Activated naive CD4-positive, alpha-beta T cell treated with anti-CD3 and anti-CD28 coated beads for 36 hours (primary cell): ENCODE measurements at regions not wholly inside any gene's neighbourhood (a gene's known extent, or its start where the extent isn't known, plus 50 kb on each side); places are given as distances from the start of the nearest gene placed in this dataset.

Source experiments
- CTCF ChIA-PET: fragments of 350-600 bp; sonication (Branson Sonifier 250); formaldehyde crosslinking; loops from one replicate; lab custom pipeline; 2021; ENCODE audit warnings: antibody characterized with exemption; lab: Charles Lee
- DNase-seq: peaks from one replicate; pipeline ENCODE4 v3.0.0-alpha.2; 2020
- H3K27ac Mint-ChIP-seq: one replicate; pipeline ENCODE4 v1.8.0; 2021; ENCODE audit warnings: mild to moderate bottlenecking, mixed read lengths
- H3K27me3 Mint-ChIP-seq: one replicate; pipeline ENCODE4 v1.8.0; 2021; ENCODE audit warnings: low read depth, mixed read lengths
- H3K36me3 Mint-ChIP-seq: one replicate; pipeline ENCODE4 v1.8.0; 2021; ENCODE audit warnings: low read depth, mixed read lengths
- H3K4me1 Mint-ChIP-seq: one replicate; pipeline ENCODE4 v1.8.0; 2021; ENCODE audit warnings: low read depth, mixed read lengths
- H3K4me3 Mint-ChIP-seq: one replicate; pipeline ENCODE4 v1.8.0; 2021; ENCODE audit warnings: mild to moderate bottlenecking, moderate library complexity, mixed read lengths
- H3K9me3 Mint-ChIP-seq: one replicate; pipeline ENCODE4 v1.8.0; 2021; ENCODE audit warnings: mixed read lengths
- intact Hi-C: fragments of 100-400 bp; cut with micrococcal nuclease; formaldehyde crosslinking; loops from one replicate; pipeline ENCODE4 v1.15.1; 2023

- CTCF ChIA-PET = no interaction called here
Observed at GRCh38 chr14:25622763-25623162, 572.8 kb upstream of the STXBP6 start.

GRCh38 chr14:25620515-25620914 lies 570.6 kb upstream of the STXBP6 start:
- Mint-ChIP-seq H3K4me3 (no peak overlapping the region), H3K27me3 (no peaks in the 10 kb centered on the region), H3K36me3 (no peaks in the 10 kb centered on the region), H3K27ac (no peak overlapping the region), H3K9me3 (peaks cover 6% of the 10 kb centered on the region), H3K4me1 (no peaks in the 10 kb centered on the region)
- CTCF ChIA-PET = no interaction called here
- no peak for DNase-seq
- intact Hi-C loops = no loop called here

More at GRCh38 chr14:25622763-25623162, 572.8 kb upstream of the STXBP6 start:
- intact Hi-C loops = no loop called here
- no peak for DNase-seq
- Mint-ChIP-seq H3K4me3 (no peak overlapping the region), H3K27ac (no peak overlapping the region), H3K36me3 (no peaks in the 10 kb centered on the region), H3K4me1 (no peaks in the 10 kb centered on the region), H3K9me3 (peaks cover 4% of the 10 kb centered on the region), H3K27me3 (no peaks in the 10 kb centered on the region)

GRCh38 chr14:25615174-25615573 lies 565.2 kb upstream of the STXBP6 start:
- no peak overlapping the region for H3K4me3 Mint-ChIP-seq
- CTCF ChIA-PET = no interaction called here

GRCh38 chr14:25607192-25607591 lies 557.2 kb upstream of the STXBP6 start:
- CTCF ChIA-PET = no interaction called here
- intact Hi-C loops = no loop called here
- H3K4me3 Mint-ChIP-seq = no peak overlapping the region
- no peaks in the 10 kb centered on the region for H3K4me1 Mint-ChIP-seq
- no peaks in the 10 kb centered on the region for H3K27me3 Mint-ChIP-seq
- H3K36me3 Mint-ChIP-seq = no peaks in the 10 kb centered on the region
- no peak for DNase-seq
- H3K9me3 Mint-ChIP-seq = peaks cover 19% of the 10 kb centered on the region
- H3K27ac Mint-ChIP-seq = no peak overlapping the region

More at GRCh38 chr14:25615174-25615573, 565.2 kb upstream of the STXBP6 start:
- Mint-ChIP-seq H3K9me3 (peaks cover 12% of the 10 kb centered on the region), H3K36me3 (no peaks in the 10 kb centered on the region), H3K27ac (no peak overlapping the region), H3K27me3 (no peaks in the 10 kb centered on the region), H3K4me1 (no peaks in the 10 kb centered on the region)
- intact Hi-C loops = no loop called here
- no peak for DNase-seq

- Mint-ChIP-seq H3K27ac (no peak overlapping the region), H3K27me3 (no peaks in the 10 kb centered on the region), H3K4me3 (no peak overlapping the region), H3K4me1 (no peaks in the 10 kb centered on the region), H3K9me3 (peaks cover 16% of the 10 kb centered on the region), H3K36me3 (no peaks in the 10 kb centered on the region)
- intact Hi-C loops = no loop called here
- no peak for DNase-seq
- CTCF ChIA-PET = no interaction called here
Observed at GRCh38 chr14:25602106-25602505, 552.2 kb upstream of the STXBP6 start.

DNA sequence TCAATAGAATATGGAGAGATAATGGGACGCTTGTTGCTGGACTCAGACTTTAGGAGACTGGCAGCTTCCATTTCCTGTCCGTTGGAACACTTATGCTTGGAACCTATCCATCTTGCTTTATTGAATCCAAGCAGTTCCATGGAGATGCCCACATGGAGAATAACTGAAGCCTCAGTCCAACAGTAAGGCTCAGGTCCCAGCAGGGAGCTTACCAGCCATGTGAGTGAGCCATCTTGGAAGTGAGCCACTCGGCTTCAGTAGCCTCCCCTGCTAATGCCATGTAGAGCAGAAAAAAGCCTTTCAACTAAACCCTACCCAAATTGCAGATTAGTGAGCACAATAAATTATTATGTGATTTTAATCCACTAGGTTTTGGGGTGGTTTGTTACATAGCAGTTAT lies 538.8 kb upstream of the STXBP6 start:
- CTCF ChIA-PET = no interaction called here
- no peaks in the 10 kb centered on the region for H3K36me3 Mint-ChIP-seq
- no peak overlapping the region for H3K27ac Mint-ChIP-seq
- intact Hi-C loops = no loop called here
- peaks cover 11% of the 10 kb centered on the region for H3K9me3 Mint-ChIP-seq
- H3K4me3 Mint-ChIP-seq = no peak overlapping the region
- no peaks in the 10 kb centered on the region for H3K4me1 Mint-ChIP-seq
- no peaks in the 10 kb centered on the region for H3K27me3 Mint-ChIP-seq
- DNase-seq = no peak

DNA sequence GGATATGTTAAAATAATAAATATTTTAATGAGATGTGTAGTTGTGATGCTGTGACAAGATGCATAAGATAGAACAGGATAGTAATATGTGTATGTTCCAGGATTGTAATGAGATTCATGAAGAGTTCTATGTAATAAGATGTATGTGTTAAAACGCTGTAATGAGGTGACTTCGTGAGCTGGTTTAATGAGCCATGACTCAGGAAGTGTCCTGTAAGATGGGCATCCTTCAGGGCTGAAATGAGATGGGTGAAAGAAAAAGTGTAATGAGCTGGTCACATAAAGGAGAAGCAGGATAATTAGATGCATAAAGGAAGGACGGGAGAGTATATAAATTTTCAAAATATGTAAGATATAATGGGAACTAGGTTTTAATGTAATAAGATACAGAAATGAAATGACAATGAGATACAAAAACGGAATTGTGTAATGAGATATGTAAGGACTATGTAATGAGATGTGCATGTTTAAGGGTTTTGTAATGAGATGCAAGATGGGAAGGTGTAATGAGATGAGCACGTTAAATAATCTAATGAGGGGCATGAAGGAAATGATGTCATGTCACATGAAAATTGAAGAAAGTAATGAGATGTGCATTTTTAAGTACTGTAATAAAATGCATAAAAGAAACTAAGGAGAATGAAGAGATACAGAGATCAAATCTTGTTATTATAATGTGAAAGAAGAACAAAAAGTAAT lies 524.8 kb upstream of the STXBP6 start:
- no peaks in the 10 kb centered on the region for H3K9me3 Mint-ChIP-seq
- no peak for DNase-seq
- intact Hi-C loops = no loop called here
- CTCF ChIA-PET = interaction anchor here (0.6 kb wide), 1 partner anchor 167 kb away, joined by 3 read pairs; no protein-coding TSS in a partner anchor
- H3K4me3 Mint-ChIP-seq = no peak overlapping the region
- no peak overlapping the region for H3K27ac Mint-ChIP-seq
- no peaks in the 10 kb centered on the region for H3K4me1 Mint-ChIP-seq
- no peaks in the 10 kb centered on the region for H3K36me3 Mint-ChIP-seq
- no peaks in the 10 kb centered on the region for H3K27me3 Mint-ChIP-seq

- no peak for DNase-seq
- CTCF ChIA-PET = no interaction called here
- H3K36me3 Mint-ChIP-seq = no peaks in the 10 kb centered on the region
- intact Hi-C loops = no loop called here
- no peak overlapping the region for H3K4me3 Mint-ChIP-seq
- H3K27me3 Mint-ChIP-seq = no peaks in the 10 kb centered on the region
- H3K4me1 Mint-ChIP-seq = no peaks in the 10 kb centered on the region
- H3K9me3 Mint-ChIP-seq = peaks cover 7% of the 10 kb centered on the region
- H3K27ac Mint-ChIP-seq = no peak overlapping the region
Observed at GRCh38 chr14:25570483-25570882, 520.5 kb upstream of the STXBP6 start.

DNA sequence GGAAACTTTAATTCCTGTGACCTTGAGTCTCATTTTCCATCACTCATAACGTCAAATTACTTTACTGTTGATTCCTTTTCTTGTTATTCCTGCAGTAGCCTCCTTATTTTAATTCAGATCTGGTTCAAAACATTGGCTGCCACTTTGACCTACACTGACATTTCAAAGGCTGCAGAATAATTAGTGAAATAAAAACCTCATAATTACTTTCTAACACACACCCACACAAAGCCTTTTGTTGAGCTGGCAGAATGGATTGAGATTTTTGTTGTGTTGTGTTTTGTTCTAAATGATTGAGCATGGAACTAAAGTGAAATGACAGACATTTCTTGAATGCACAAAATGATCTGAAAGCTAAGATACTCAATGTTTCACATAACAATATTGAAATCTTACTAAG lies 507.5 kb upstream of the STXBP6 start:
- Mint-ChIP-seq H3K36me3 (no peaks in the 10 kb centered on the region), H3K4me3 (no peak overlapping the region), H3K4me1 (no peaks in the 10 kb centered on the region), H3K27me3 (no peaks in the 10 kb centered on the region), H3K27ac (no peak overlapping the region), H3K9me3 (no peaks in the 10 kb centered on the region)
- no peak for DNase-seq
- intact Hi-C loops = no loop called here
- CTCF ChIA-PET = no interaction called here

DNA sequence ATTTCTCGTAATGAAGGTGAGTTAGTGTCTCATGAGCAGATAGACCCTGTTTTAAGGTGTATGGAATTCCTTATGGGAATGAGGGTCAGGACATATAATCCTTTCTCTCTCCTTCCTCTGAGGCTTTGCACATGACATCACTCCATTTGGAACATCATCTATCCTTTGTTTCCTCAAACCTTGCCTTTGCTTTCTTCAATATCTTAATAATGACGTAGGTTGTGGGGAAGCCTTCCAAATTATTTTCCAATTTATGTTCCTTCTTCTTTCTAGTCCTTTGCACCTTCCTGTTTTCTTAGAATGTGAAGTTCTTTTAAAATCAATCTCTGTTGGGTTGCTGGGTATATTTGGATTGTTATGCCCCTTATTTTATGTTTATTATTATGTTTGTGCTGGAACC lies 502.9 kb upstream of the STXBP6 start:
- intact Hi-C loops = no loop called here
- H3K9me3 Mint-ChIP-seq = no peaks in the 10 kb centered on the region
- CTCF ChIA-PET = no interaction called here
- no peak overlapping the region for H3K27ac Mint-ChIP-seq
- H3K4me3 Mint-ChIP-seq = no peak overlapping the region
- no peaks in the 10 kb centered on the region for H3K27me3 Mint-ChIP-seq
- H3K4me1 Mint-ChIP-seq = no peaks in the 10 kb centered on the region
- H3K36me3 Mint-ChIP-seq = no peaks in the 10 kb centered on the region
- no peak for DNase-seq

- intact Hi-C loops = no loop called here
- no peaks in the 10 kb centered on the region for H3K36me3 Mint-ChIP-seq
- H3K4me3 Mint-ChIP-seq = no peak overlapping the region
- no peaks in the 10 kb centered on the region for H3K4me1 Mint-ChIP-seq
- H3K27ac Mint-ChIP-seq = no peak overlapping the region
- CTCF ChIA-PET = no interaction called here
- H3K9me3 Mint-ChIP-seq = no peaks in the 10 kb centered on the region
- H3K27me3 Mint-ChIP-seq = no peaks in the 10 kb centered on the region
- no peak for DNase-seq
Observed at GRCh38 chr14:25551674-25552073, 501.7 kb upstream of the STXBP6 start.

- Mint-ChIP-seq H3K4me1 (no peaks in the 10 kb centered on the region), H3K4me3 (no peak overlapping the region), H3K36me3 (no peaks in the 10 kb centered on the region), H3K9me3 (no peaks in the 10 kb centered on the region), H3K27me3 (no peaks in the 10 kb centered on the region), H3K27ac (no peak overlapping the region)
- no peak for DNase-seq
- intact Hi-C loops = no loop called here
- CTCF ChIA-PET = no interaction called here
Observed at GRCh38 chr14:25546826-25547225, 496.9 kb upstream of the STXBP6 start.

- Mint-ChIP-seq H3K36me3 (no peaks in the 10 kb centered on the region), H3K27ac (no peak overlapping the region), H3K9me3 (peaks cover 17% of the 10 kb centered on the region), H3K4me1 (no peaks in the 10 kb centered on the region), H3K27me3 (no peaks in the 10 kb centered on the region), H3K4me3 (no peak overlapping the region)
- CTCF ChIA-PET = interaction anchor here (0.6 to 1.1 kb wide), 4 partner anchors 13 to 381 kb away, joined by 3 read pairs; no protein-coding TSS in a partner anchor
- peak; percentile 40 for DNase-seq
- intact Hi-C loops = no loop called here
Observed at GRCh38 chr14:25537846-25538455, 488.0 kb upstream of the STXBP6 start.
